ENCODE measurements at regions not wholly inside any gene's neighbourhood (a gene's known extent, or its start where the extent isn't known, plus 50 kb on each side); places are given as distances from the start of the nearest gene placed in this dataset.

- no peak overlapping the region for H3K4me3 ChIP-seq (ENCODE audit: low read depth, low read length)
- no peak for DNase-seq (ENCODE audit: low read depth, low spot score)
- CTCF ChIA-PET, result no interaction called here
- POLR2A ChIA-PET, result no interaction called here
- no peak for TF ChIP-seq CTCF (IDR thresholded peaks at IDR 0.05; ENCODE audit: insufficient read depth, low read length, missing control alignments)
Measured at GRCh38 chr9:13580131-13580530, 300.6 kb upstream of the MPDZ start.

- ChIA-PET POLR2A (no interaction called here), CTCF (no interaction called here)
- no peak for DNase-seq (ENCODE audit: low read depth, low spot score)
- TF ChIP-seq CTCF (IDR thresholded peaks at IDR 0.05; ENCODE audit: insufficient read depth, low read length, missing control alignments), result no peak
- no peak overlapping the region for H3K4me3 ChIP-seq (ENCODE audit: low read depth, low read length)
Measured at GRCh38 chr9:13576101-13576500, 296.6 kb upstream of the MPDZ start.

- no peak for DNase-seq (ENCODE audit: low read depth, low spot score)
- no peak overlapping the region for H3K4me3 ChIP-seq (ENCODE audit: low read depth, low read length)
- ChIA-PET POLR2A (no interaction called here), CTCF (no interaction called here)
- TF ChIP-seq CTCF (IDR thresholded peaks at IDR 0.05; ENCODE audit: insufficient read depth, low read length, missing control alignments), result no peak
Measured at GRCh38 chr9:13575558-13575957, 296.1 kb upstream of the MPDZ start.

- CTCF ChIA-PET, result no interaction called here
Measured at GRCh38 chr9:13570068-13570974, 290.8 kb upstream of the MPDZ start.

GRCh38 chr9:13569602-13570067 lies 290.1 kb upstream of the MPDZ start:
- POLR2A ChIA-PET, result no interaction called here

More at GRCh38 chr9:13570068-13570974, 290.8 kb upstream of the MPDZ start:
- TF ChIP-seq CTCF (IDR thresholded peaks at IDR 0.05; ENCODE audit: insufficient read depth, low read length, missing control alignments), result no peak
- no peak for DNase-seq (ENCODE audit: low read depth, low spot score)
- H3K4me3 ChIP-seq (ENCODE audit: low read depth, low read length), result no peak overlapping the region
- POLR2A ChIA-PET, result no interaction called here

More at GRCh38 chr9:13569602-13570067, 290.1 kb upstream of the MPDZ start:
- no peak for DNase-seq (ENCODE audit: low read depth, low spot score)
- CTCF ChIA-PET, result no interaction called here
- TF ChIP-seq CTCF (IDR thresholded peaks at IDR 0.05; ENCODE audit: insufficient read depth, low read length, missing control alignments), result no peak
- H3K4me3 ChIP-seq (ENCODE audit: low read depth, low read length), result no peak overlapping the region

Measured in AG04449 (cell line).